ENCODE measurements at regions not wholly inside any gene's neighbourhood (a gene's known extent, or its start where the extent isn't known, plus 50 kb on each side); places are given as distances from the start of the nearest gene placed in this dataset.

- H3K9me3 ChIP-seq (ENCODE audit: control insufficient read depth, low read depth, low read length) = peaks cover 4% of the 10 kb centered on the region
- H3K36me3 ChIP-seq (ENCODE audit: control insufficient read depth, low read depth, low read length) = no peaks in the 10 kb centered on the region
- no peaks in the 10 kb centered on the region for H3K27me3 ChIP-seq (ENCODE audit: control insufficient read depth, insufficient read depth, low read length)
- peaks cover 8% of the 10 kb centered on the region for H3K4me1 ChIP-seq (ENCODE audit: control insufficient read depth, low read depth, low read length)
- H3K27ac ChIP-seq (ENCODE audit: low read length) = no peak overlapping the region
- H3K4me3 ChIP-seq (ENCODE audit: low read length) = no peak overlapping the region
- H3K9ac ChIP-seq (ENCODE audit: low read length) = no peak overlapping the region
These were observed 349.8 kb downstream of the DHX35 start for GRCh38 chr20:39311851-39312506.

GRCh38 chr20:39310363-39310995 lies 348.3 kb downstream of the DHX35 start:
- Histone ChIP-seq H3K9ac (ENCODE audit: low read length) (no peak overlapping the region), H3K27ac (ENCODE audit: low read length) (no peak overlapping the region), H3K4me3 (ENCODE audit: low read length) (no peak overlapping the region), H3K36me3 (ENCODE audit: control insufficient read depth, low read depth, low read length) (no peaks in the 10 kb centered on the region), H3K4me1 (ENCODE audit: control insufficient read depth, low read depth, low read length) (peaks cover 8% of the 10 kb centered on the region), H3K27me3 (ENCODE audit: control insufficient read depth, insufficient read depth, low read length) (no peaks in the 10 kb centered on the region), H3K9me3 (ENCODE audit: control insufficient read depth, low read depth, low read length) (peaks cover 4% of the 10 kb centered on the region)

DNA sequence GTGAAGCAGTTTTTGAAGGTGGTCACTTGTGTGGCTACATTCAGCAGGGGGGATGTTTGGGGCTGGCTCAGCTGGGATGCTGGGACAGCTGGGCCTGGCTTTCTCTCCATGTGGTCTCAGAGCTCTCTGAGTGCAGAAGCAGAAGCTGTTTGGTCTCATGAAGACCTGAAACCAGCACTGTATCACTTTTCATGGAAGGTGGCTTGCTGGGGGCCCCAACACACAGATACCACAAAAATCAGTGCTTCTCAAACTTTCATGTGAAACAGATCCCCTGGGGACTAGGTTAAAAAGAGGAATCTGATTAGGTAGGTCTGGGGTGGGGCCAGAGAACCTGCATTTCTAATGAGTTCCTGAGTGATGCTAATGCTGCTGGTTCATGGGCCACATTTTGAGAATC lies 347.3 kb downstream of the DHX35 start:
- Histone ChIP-seq H3K4me3 (ENCODE audit: low read length) (no peak overlapping the region), H3K27me3 (ENCODE audit: control insufficient read depth, insufficient read depth, low read length) (no peaks in the 10 kb centered on the region), H3K9ac (ENCODE audit: low read length) (no peak overlapping the region), H3K4me1 (ENCODE audit: control insufficient read depth, low read depth, low read length) (peaks cover 8% of the 10 kb centered on the region), H3K27ac (ENCODE audit: low read length) (no peak overlapping the region), H3K9me3 (ENCODE audit: control insufficient read depth, low read depth, low read length) (peaks cover 4% of the 10 kb centered on the region), H3K36me3 (ENCODE audit: control insufficient read depth, low read depth, low read length) (no peaks in the 10 kb centered on the region)

- H3K9ac ChIP-seq (ENCODE audit: low read length) = no peak overlapping the region
- no peaks in the 10 kb centered on the region for H3K27me3 ChIP-seq (ENCODE audit: control insufficient read depth, insufficient read depth, low read length)
- no peaks in the 10 kb centered on the region for H3K4me1 ChIP-seq (ENCODE audit: control insufficient read depth, low read depth, low read length)
- no peak overlapping the region for H3K27ac ChIP-seq (ENCODE audit: low read length)
- no peak overlapping the region for H3K4me3 ChIP-seq (ENCODE audit: low read length)
- no peaks in the 10 kb centered on the region for H3K9me3 ChIP-seq (ENCODE audit: control insufficient read depth, low read depth, low read length)
- H3K36me3 ChIP-seq (ENCODE audit: control insufficient read depth, low read depth, low read length) = no peaks in the 10 kb centered on the region
These were observed 340.2 kb downstream of the DHX35 start for GRCh38 chr20:39302312-39302711.

- no peaks in the 10 kb centered on the region for H3K27me3 ChIP-seq (ENCODE audit: control insufficient read depth, insufficient read depth, low read length)
- no peak overlapping the region for H3K27ac ChIP-seq (ENCODE audit: low read length)
These were observed 337.6 kb downstream of the DHX35 start for GRCh38 chr20:39299783-39300182.

GRCh38 chr20:39298571-39299506 lies 336.7 kb downstream of the DHX35 start:
- Histone ChIP-seq H3K27me3 (ENCODE audit: control insufficient read depth, insufficient read depth, low read length) (no peaks in the 10 kb centered on the region), H3K36me3 (ENCODE audit: control insufficient read depth, low read depth, low read length) (no peaks in the 10 kb centered on the region), H3K27ac (ENCODE audit: low read length) (no peak overlapping the region), H3K4me1 (ENCODE audit: control insufficient read depth, low read depth, low read length) (no peaks in the 10 kb centered on the region), H3K9ac (ENCODE audit: low read length) (no peak overlapping the region), H3K4me3 (ENCODE audit: low read length) (no peak overlapping the region), H3K9me3 (ENCODE audit: control insufficient read depth, low read depth, low read length) (no peaks in the 10 kb centered on the region)

More at GRCh38 chr20:39299783-39300182, 337.6 kb downstream of the DHX35 start:
- H3K9me3 ChIP-seq (ENCODE audit: control insufficient read depth, low read depth, low read length) = no peaks in the 10 kb centered on the region
- no peak overlapping the region for H3K4me3 ChIP-seq (ENCODE audit: low read length)
- H3K9ac ChIP-seq (ENCODE audit: low read length) = no peak overlapping the region
- H3K36me3 ChIP-seq (ENCODE audit: control insufficient read depth, low read depth, low read length) = no peaks in the 10 kb centered on the region
- H3K4me1 ChIP-seq (ENCODE audit: control insufficient read depth, low read depth, low read length) = no peaks in the 10 kb centered on the region

DNA sequence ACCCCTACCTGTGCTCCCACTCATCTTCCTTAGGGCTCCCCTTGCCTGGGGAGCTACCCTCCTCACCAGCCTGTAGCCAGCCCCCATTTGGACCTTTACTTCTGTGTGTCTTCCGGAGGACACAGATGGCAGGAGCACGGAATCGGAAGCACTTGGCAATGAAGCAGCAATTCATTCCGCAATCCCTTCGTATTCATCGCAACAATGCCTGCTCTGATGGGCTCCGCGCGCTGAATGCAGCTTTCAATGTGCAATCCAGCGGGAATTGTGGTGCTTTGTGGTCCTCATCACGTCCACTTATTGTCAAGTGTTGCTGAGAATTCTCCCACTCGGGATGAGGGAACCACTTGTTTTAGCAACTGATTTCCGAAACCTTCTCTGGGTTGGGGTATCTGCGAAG lies 336.0 kb downstream of the DHX35 start:
- H3K27ac ChIP-seq (ENCODE audit: low read length) = no peak overlapping the region
- H3K9ac ChIP-seq (ENCODE audit: low read length) = no peak overlapping the region
- H3K27me3 ChIP-seq (ENCODE audit: control insufficient read depth, insufficient read depth, low read length) = no peaks in the 10 kb centered on the region
- H3K4me1 ChIP-seq (ENCODE audit: control insufficient read depth, low read depth, low read length) = peaks cover 3% of the 10 kb centered on the region
- no peaks in the 10 kb centered on the region for H3K9me3 ChIP-seq (ENCODE audit: control insufficient read depth, low read depth, low read length)
- H3K4me3 ChIP-seq (ENCODE audit: low read length) = no peak overlapping the region
- H3K36me3 ChIP-seq (ENCODE audit: control insufficient read depth, low read depth, low read length) = no peaks in the 10 kb centered on the region

GRCh38 chr20:39295301-39295700 lies 333.2 kb downstream of the DHX35 start:
- H3K27me3 ChIP-seq (ENCODE audit: control insufficient read depth, insufficient read depth, low read length) = no peaks in the 10 kb centered on the region
- H3K27ac ChIP-seq (ENCODE audit: low read length) = no peak overlapping the region
- H3K9me3 ChIP-seq (ENCODE audit: control insufficient read depth, low read depth, low read length) = no peaks in the 10 kb centered on the region
- no peaks in the 10 kb centered on the region for H3K36me3 ChIP-seq (ENCODE audit: control insufficient read depth, low read depth, low read length)
- peaks cover 14% of the 10 kb centered on the region for H3K4me1 ChIP-seq (ENCODE audit: control insufficient read depth, low read depth, low read length)
- H3K4me3 ChIP-seq (ENCODE audit: low read length) = no peak overlapping the region
- no peak overlapping the region for H3K9ac ChIP-seq (ENCODE audit: low read length)

- no peak overlapping the region for H3K27ac ChIP-seq (ENCODE audit: low read length)
- H3K36me3 ChIP-seq (ENCODE audit: control insufficient read depth, low read depth, low read length) = no peaks in the 10 kb centered on the region
- H3K4me1 ChIP-seq (ENCODE audit: control insufficient read depth, low read depth, low read length) = peaks cover 23% of the 10 kb centered on the region
- no peak overlapping the region for H3K4me3 ChIP-seq (ENCODE audit: low read length)
- H3K9ac ChIP-seq (ENCODE audit: low read length) = no peak overlapping the region
- no peaks in the 10 kb centered on the region for H3K9me3 ChIP-seq (ENCODE audit: control insufficient read depth, low read depth, low read length)
- no peaks in the 10 kb centered on the region for H3K27me3 ChIP-seq (ENCODE audit: control insufficient read depth, insufficient read depth, low read length)
These were observed 332.1 kb downstream of the DHX35 start for GRCh38 chr20:39294137-39294725.

DNA sequence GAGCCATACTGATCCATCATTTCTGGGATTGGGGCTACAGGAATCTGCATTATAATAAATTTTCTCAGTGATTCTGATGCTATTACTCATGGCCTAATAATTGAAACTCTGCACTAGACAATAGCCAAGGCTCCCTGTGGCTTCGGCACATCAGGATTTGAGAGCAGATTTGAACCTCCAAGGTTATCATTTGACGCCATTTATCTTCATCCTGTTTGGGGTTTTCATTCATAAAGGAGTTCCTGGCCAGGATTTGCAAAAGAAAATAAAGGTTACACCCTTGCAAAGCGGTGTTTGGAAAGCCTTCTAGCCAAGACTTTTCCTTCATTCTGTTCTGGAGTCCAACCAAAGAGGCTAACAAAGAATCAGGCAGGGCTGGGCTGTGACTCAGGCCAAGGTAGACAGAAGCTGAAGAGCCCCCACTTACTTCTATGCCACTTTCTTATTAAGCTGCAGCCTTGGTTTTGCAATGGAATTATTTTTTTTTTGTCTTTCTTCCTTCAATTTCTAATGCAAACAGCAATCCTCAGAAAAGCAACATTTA lies 330.1 kb downstream of the DHX35 start:
- no peak overlapping the region for H3K9ac ChIP-seq (ENCODE audit: low read length)
- H3K4me3 ChIP-seq (ENCODE audit: low read length) = no peak overlapping the region
- no peak overlapping the region for H3K27ac ChIP-seq (ENCODE audit: low read length)
- H3K27me3 ChIP-seq (ENCODE audit: control insufficient read depth, insufficient read depth, low read length) = no peaks in the 10 kb centered on the region
- peaks cover 26% of the 10 kb centered on the region for H3K4me1 ChIP-seq (ENCODE audit: control insufficient read depth, low read depth, low read length)
- peaks cover 3% of the 10 kb centered on the region for H3K9me3 ChIP-seq (ENCODE audit: control insufficient read depth, low read depth, low read length)
- no peaks in the 10 kb centered on the region for H3K36me3 ChIP-seq (ENCODE audit: control insufficient read depth, low read depth, low read length)

DNA sequence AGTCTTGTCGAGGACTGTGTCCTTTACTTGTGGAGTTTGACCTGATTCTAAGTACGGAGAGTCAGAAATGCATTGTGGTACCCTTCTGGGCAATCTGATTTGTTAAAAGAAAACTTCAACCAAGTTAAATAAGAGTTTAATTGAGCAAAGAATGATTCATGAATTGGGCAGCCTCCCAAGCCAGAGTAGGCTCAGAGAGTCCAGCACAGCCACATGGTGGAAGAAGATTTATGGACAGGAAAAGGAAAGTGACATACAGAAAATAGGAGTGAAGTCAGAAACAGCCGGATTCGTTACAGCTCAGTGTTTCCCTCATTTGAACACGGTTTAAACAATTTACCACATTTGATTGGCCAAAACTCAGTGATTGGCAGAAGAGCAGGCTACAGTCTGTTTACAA lies 329.2 kb downstream of the DHX35 start:
- H3K9ac ChIP-seq (ENCODE audit: low read length) = no peak overlapping the region
- no peaks in the 10 kb centered on the region for H3K36me3 ChIP-seq (ENCODE audit: control insufficient read depth, low read depth, low read length)
- H3K27ac ChIP-seq (ENCODE audit: low read length) = no peak overlapping the region
- H3K4me1 ChIP-seq (ENCODE audit: control insufficient read depth, low read depth, low read length) = peaks cover 26% of the 10 kb centered on the region
- no peak overlapping the region for H3K4me3 ChIP-seq (ENCODE audit: low read length)
- H3K9me3 ChIP-seq (ENCODE audit: control insufficient read depth, low read depth, low read length) = peaks cover 3% of the 10 kb centered on the region
- no peaks in the 10 kb centered on the region for H3K27me3 ChIP-seq (ENCODE audit: control insufficient read depth, insufficient read depth, low read length)
